IMR-90 (cell line): ENCODE measurements at regions not wholly inside any gene's neighbourhood (a gene's known extent, or its start where the extent isn't known, plus 50 kb on each side); places are given as distances from the start of the nearest gene placed in this dataset.
"Not testable (repeated sequence)": the region's sequence is repeated elsewhere in the genome, so short reads cannot be mapped to it uniquely, and the experiment has no call there.

ENCODE experiments used
- ATAC-seq: fragments of 200-7000 bp; cut with Tn5 transposase; 2 replicates; pipeline ENCODE4 v1.9.1; 2020; ENCODE audit warnings: low read depth, mild to moderate bottlenecking, moderate library complexity
- BruUV-seq: library from RNA; stranded (reverse); fragments of 400-500 nt; replicated peaks from 2 replicates; lab custom pipeline; 2021; lab: Mats Ljungman, UMichigan
- CTCF ChIA-PET: fragments of 300-600 bp; formaldehyde crosslinking; extraction: SDS; loops from one replicate; lab custom pipeline; 2021; ENCODE audit warnings: antibody characterized with exemption; lab: Yijun Ruan, JAX
- POLR2A ChIA-PET: fragments of 300-600 bp; sonication (Branson Sonifier 250); formaldehyde crosslinking; loops from one replicate; lab custom pipeline; 2022; ENCODE audit warnings: antibody characterized with exemption; ENCODE audit not compliant: unreplicated experiment; lab: Charles Lee
- DNase-seq: peaks from one replicate; pipeline ENCODE4 v3.0.0; 2013
- H2AFZ ChIP-seq: replicated peaks from 2 replicates; pipeline ENCODE3; 2013; ENCODE audit warnings: low read length, mild to moderate bottlenecking; ENCODE audit not compliant: poor library complexity
- H2AK5ac ChIP-seq: 2 replicates; pipeline ENCODE4 v1.6.1; 2013; ENCODE audit warnings: low read depth, low read length, inconsistent platforms
- H2AK9ac ChIP-seq: replicated peaks from 2 replicates; pipeline ENCODE3; 2013; ENCODE audit warnings: mild to moderate bottlenecking, low read depth, low read length, moderate library complexity; ENCODE audit not compliant: poor library complexity
- H2BK120ac ChIP-seq: 2 replicates; pipeline ENCODE4 v1.6.1; 2013; ENCODE audit warnings: low read depth, low read length, inconsistent platforms
- H2BK15ac ChIP-seq: 3 replicates; pipeline ENCODE4 v1.6.1; 2013; ENCODE audit warnings: low read depth, low read length, inconsistent platforms
- H2BK20ac ChIP-seq: 2 replicates; pipeline ENCODE4 v1.6.1; 2013; ENCODE audit warnings: low read depth, mild to moderate bottlenecking, inconsistent platforms, low read length, moderate library complexity
- H2BK5ac ChIP-seq: 2 replicates; pipeline ENCODE4 v1.6.1; 2013; ENCODE audit warnings: mild to moderate bottlenecking, low read depth, low read length, inconsistent platforms; ENCODE audit not compliant: poor library complexity, severe bottlenecking
- H3K14ac ChIP-seq: replicated peaks from 2 replicates; pipeline ENCODE4 v1.6.1; 2013; ENCODE audit warnings: low read depth, low read length, inconsistent platforms
- H3K18ac ChIP-seq: 2 replicates; pipeline ENCODE4 v1.6.1; 2013; ENCODE audit warnings: low read depth, low read length, control low read depth
- H3K23ac ChIP-seq: 2 replicates; pipeline ENCODE4 v1.6.1; 2013; ENCODE audit warnings: low read depth, low read length, inconsistent platforms
- H3K27ac ChIP-seq: 2 replicates; pipeline ENCODE4 v1.5.1; 2013; ENCODE audit warnings: mild to moderate bottlenecking, control low read depth, low read length; ENCODE audit not compliant: insufficient read depth
- H3K27me3 ChIP-seq: 2 replicates; pipeline ENCODE4 v1.6.1; 2013; ENCODE audit warnings: low read length; ENCODE audit not compliant: control insufficient read depth, insufficient read depth
- H3K36me3 ChIP-seq: 2 replicates; pipeline ENCODE4 v1.6.1; 2013; ENCODE audit warnings: low read length, mixed read lengths; ENCODE audit not compliant: control insufficient read depth, insufficient read depth
- H3K4ac ChIP-seq: 2 replicates; pipeline ENCODE4 v1.6.1; 2013; ENCODE audit warnings: low read depth, low read length, inconsistent platforms
- H3K4me1 ChIP-seq: 2 replicates; pipeline ENCODE4 v1.6.1; 2013; ENCODE audit warnings: low read length, mixed read lengths; ENCODE audit not compliant: control insufficient read depth, insufficient read depth
- H3K4me2 ChIP-seq: 2 replicates; pipeline ENCODE4 v1.6.1; 2013; ENCODE audit warnings: low read depth, mild to moderate bottlenecking, control low read depth, low read length, moderate library complexity
- H3K4me3 ChIP-seq: 2 replicates; pipeline ENCODE4 v1.5.1; 2013; ENCODE audit warnings: low read depth, mild to moderate bottlenecking, control low read depth, low read length, moderate library complexity; ENCODE audit not compliant: insufficient read depth
- H3K56ac ChIP-seq: 2 replicates; pipeline ENCODE4 v1.6.1; 2013; ENCODE audit warnings: low read length, inconsistent platforms; ENCODE audit not compliant: insufficient read depth; ENCODE audit errors: extremely low read depth
- H3K79me1 ChIP-seq, 2 experiments: 2 replicates each; pipeline ENCODE4 v1.6.1; 2013; ENCODE audit warnings: low read length in 2 of 2, inconsistent platforms in 1 of 2, low read depth in 1 of 2
- H3K9ac ChIP-seq: 2 replicates; pipeline ENCODE4 v1.6.1; 2013; ENCODE audit warnings: low read depth, low read length, control low read depth
- H3K9me1 ChIP-seq: 2 replicates; pipeline ENCODE4 v1.6.1; 2013; ENCODE audit warnings: low read length, inconsistent platforms; ENCODE audit not compliant: insufficient read depth
- H3K9me3 ChIP-seq: 2 replicates; pipeline ENCODE4 v1.6.1; 2013; ENCODE audit warnings: low read length; ENCODE audit not compliant: control insufficient read depth, insufficient read depth
- H4K20me1 ChIP-seq: 2 replicates; pipeline ENCODE4 v1.6.1; 2013; ENCODE audit warnings: low read length, inconsistent platforms; ENCODE audit not compliant: insufficient read depth
- H4K5ac ChIP-seq: 2 replicates; pipeline ENCODE4 v1.6.1; 2013; ENCODE audit warnings: mild to moderate bottlenecking, low read depth, low read length, control low read depth
- H4K8ac ChIP-seq, 2 experiments: 2 replicates each; pipeline ENCODE4 v1.6.1; 2013; ENCODE audit warnings: low read depth in 2 of 2, low read length in 2 of 2, control low read depth in 1 of 2, inconsistent platforms in 1 of 2
- H4K91ac ChIP-seq: 2 replicates; pipeline ENCODE4 v1.6.1; 2013; ENCODE audit warnings: low read depth, low read length, inconsistent platforms; ENCODE audit not compliant: insufficient read depth
- WGBS, 2 experiments: methylation state at CpG; one replicate each; pipeline versions ENCODE4 v1.1.5 to v1.1.7; 2013; ENCODE audit warnings: missing lambda C conversion rate in 2 of 2; ENCODE audit not compliant: insufficient read length in 1 of 2; ENCODE audit errors: extremely low coverage in 2 of 2; 5-methylcytosine and 5-hydroxymethylcytosine counted together
- dilution Hi-C: fragments of 300-500 bp; cut with HindIII; formaldehyde crosslinking; loops from one replicate; pipeline ENCODE4 v1.14.3; 2018; ENCODE audit warnings: low sequenced_read_pairs; ENCODE audit not compliant: unreplicated experiment
- in situ Hi-C: fragments of 300-500 bp; cut with MboI; formaldehyde crosslinking; loops from 3 replicates; pipeline ENCODE4 v1.14.3; 2019; ENCODE audit warnings: low sequenced_read_pairs, inconsistent platforms, mixed read lengths
- intact Hi-C: fragments of 100-400 bp; cut with micrococcal nuclease; formaldehyde crosslinking; loops from 2 replicates; pipeline ENCODE4 v1.10.0; 2022

DNA sequence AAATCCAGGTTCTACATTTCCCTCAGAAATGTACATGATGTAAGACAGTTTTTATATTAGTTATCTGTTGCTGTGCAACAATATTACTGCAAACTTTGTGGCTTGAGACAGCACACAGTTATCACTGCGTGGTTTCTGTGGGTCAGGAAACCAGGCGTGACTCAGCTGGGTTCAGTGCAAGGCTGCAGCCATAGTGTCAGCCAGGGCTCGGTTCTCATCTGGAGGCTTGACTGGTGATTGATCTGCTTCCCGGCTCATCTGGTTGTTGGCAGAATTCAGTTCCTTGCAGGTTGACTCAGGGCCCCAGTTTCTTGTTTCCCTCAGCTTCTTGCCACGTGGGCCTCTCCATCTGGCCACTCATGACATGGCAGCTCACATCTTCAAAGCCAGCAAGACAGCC lies 146.8 kb upstream of the ROPN1B start:
- H3K9me1 ChIP-seq, H3K18ac ChIP-seq, H3K4me1 ChIP-seq, H3K36me3 ChIP-seq, H3K4me3 ChIP-seq, dilution Hi-C loops, H4K20me1 ChIP-seq, H3K23ac ChIP-seq, H3K9me3 ChIP-seq, BruUV-seq, H2BK5ac ChIP-seq, H3K9ac ChIP-seq, H3K4ac ChIP-seq, H2AFZ ChIP-seq, H3K56ac ChIP-seq, H4K5ac ChIP-seq, in situ Hi-C loops, intact Hi-C loops, H2BK20ac ChIP-seq, POLR2A ChIA-PET, H3K27ac ChIP-seq, CTCF ChIA-PET, H3K4me2 ChIP-seq, ATAC-seq, H3K27me3 ChIP-seq, H3K79me1 ChIP-seq, H4K91ac ChIP-seq, H2BK15ac ChIP-seq, H2BK120ac ChIP-seq, H2AK5ac ChIP-seq, H4K8ac ChIP-seq, H2AK9ac ChIP-seq, H3K14ac ChIP-seq: not testable (repeated sequence)
- 20% methylated on average over 2 of the region's 5 CpGs; no CpG with 5 or more reads in 1 of the 2 experiments for WGBS, 2 experiments
- peak; percentile 89 for DNase-seq

DNA sequence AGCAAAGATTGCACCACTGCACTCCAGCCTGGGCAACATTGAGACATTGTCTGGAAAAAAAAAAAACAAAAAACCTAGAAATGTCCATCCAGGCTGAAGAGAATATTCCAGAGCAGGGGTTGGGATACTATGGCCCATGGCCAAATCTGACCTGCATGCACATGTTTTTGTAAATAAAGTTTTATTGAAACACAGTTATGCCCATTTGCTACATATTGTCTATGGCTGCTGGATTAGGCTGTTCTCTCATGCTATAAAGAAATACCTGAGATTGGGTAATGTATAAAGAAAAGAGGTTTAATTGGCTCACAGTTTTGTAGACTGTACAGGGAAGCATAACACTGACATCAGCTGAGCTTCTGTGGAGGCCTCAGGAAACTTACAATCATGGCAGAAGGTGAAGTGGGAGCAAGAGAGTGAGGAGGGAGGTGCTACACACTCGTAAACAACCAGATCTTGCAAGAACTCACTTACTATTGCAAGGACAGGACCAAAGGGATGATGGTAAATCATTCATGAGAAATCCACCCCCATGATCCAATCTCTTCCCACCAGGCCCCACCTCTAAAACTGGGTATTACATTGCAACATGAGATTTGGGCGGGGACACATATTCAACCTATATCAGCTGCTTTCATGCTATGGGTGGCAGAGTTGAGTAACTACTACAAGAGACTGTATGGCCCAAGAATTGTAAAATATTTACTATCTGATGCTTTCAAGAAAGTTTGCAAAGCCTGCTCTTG lies 137.8 kb upstream of the ROPN1B start:
- H4K8ac ChIP-seq, H2AK9ac ChIP-seq, H2AFZ ChIP-seq, H3K4me1 ChIP-seq, CTCF ChIA-PET, H3K4me3 ChIP-seq, POLR2A ChIA-PET, H2BK120ac ChIP-seq, H3K79me1 ChIP-seq, H3K4me2 ChIP-seq, H3K23ac ChIP-seq, intact Hi-C loops, H3K9me1 ChIP-seq, H3K18ac ChIP-seq, H3K9me3 ChIP-seq, H3K9ac ChIP-seq, dilution Hi-C loops, H2AK5ac ChIP-seq, H4K5ac ChIP-seq, in situ Hi-C loops, H2BK15ac ChIP-seq, H4K91ac ChIP-seq, H2BK20ac ChIP-seq, ATAC-seq, H3K27me3 ChIP-seq, H3K14ac ChIP-seq, H3K27ac ChIP-seq, H3K56ac ChIP-seq, H4K20me1 ChIP-seq, BruUV-seq, H3K36me3 ChIP-seq, H3K4ac ChIP-seq, H2BK5ac ChIP-seq, DNase-seq: not testable (repeated sequence)
- no CpG with 5 or more reads among the region's 2 CpGs for WGBS, 2 experiments
